Chondrocyte (in vitro differentiated cells): ENCODE measurements at regions not wholly inside any gene's neighbourhood (a gene's known extent, or its start where the extent isn't known, plus 50 kb on each side); places are given as distances from the start of the nearest gene placed in this dataset.
"Not testable (repeated sequence)": the region's sequence is repeated elsewhere in the genome, so short reads cannot be mapped to it uniquely, and the experiment has no call there.

ENCODE experiments used
- DNase-seq: peaks from one replicate; pipeline ENCODE4 v3.0.0; 2021; ENCODE audit warnings: mixed read lengths, low spot score
- H3K27ac Mint-ChIP-seq: one replicate; pipeline ENCODE4 v1.8.0; 2021; ENCODE audit warnings: mild to moderate bottlenecking, moderate library complexity, mixed read lengths; ENCODE audit not compliant: unreplicated experiment
- H3K27me3 Mint-ChIP-seq: 2 replicates; pipeline ENCODE4 v1.8.0; 2021; ENCODE audit warnings: low read depth, mixed read lengths
- H3K36me3 Mint-ChIP-seq: 2 replicates; pipeline ENCODE4 v1.8.0; 2021; ENCODE audit warnings: low read depth, mixed read lengths
- H3K4me1 Mint-ChIP-seq: 2 replicates; pipeline ENCODE4 v1.8.0; 2021; ENCODE audit warnings: low read depth, mild to moderate bottlenecking, mixed read lengths
- H3K4me3 Mint-ChIP-seq: one replicate; pipeline ENCODE4 v1.8.0; 2021; ENCODE audit warnings: mild to moderate bottlenecking, moderate library complexity, mixed read lengths; ENCODE audit not compliant: unreplicated experiment
- H3K9me3 Mint-ChIP-seq: 2 replicates; pipeline ENCODE4 v1.8.0; 2021; ENCODE audit warnings: low read depth, mixed read lengths
- TF ChIP-seq, protein P1 (sequence below): fragments of 200-600 bp; sonication (generic); IDR thresholded peaks from 2 replicates; pipeline ENCODE4 v1.5.0; 2021; ENCODE audit warnings: antibody characterized with exemption, mild to moderate bottlenecking, moderate library complexity

DNA sequence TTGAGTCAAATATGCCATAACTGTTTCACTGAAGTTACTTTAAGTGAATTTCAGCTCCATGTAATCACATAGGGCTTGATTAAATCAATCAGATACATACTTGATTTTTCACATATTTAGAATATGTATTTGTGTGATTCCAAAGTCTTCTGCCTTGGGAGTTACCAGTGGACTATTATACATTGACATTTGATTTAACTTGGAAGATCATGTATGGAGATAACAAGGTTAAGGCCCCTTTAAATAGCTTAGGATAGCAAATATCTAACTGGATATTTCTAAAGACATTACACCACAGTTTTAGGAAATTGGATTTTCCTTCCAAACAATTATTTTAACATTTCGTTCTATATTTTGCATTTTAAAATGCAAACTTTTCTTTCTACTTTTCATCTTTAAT is 405.0 kb downstream of the RAP2B start:
- Mint-ChIP-seq H3K4me3 (no peak overlapping the region), H3K9me3 (peaks cover 15% of the 10 kb centered on the region), H3K36me3 (no peaks in the 10 kb centered on the region), H3K27me3 (no peaks in the 10 kb centered on the region), H3K4me1 (no peaks in the 10 kb centered on the region), H3K27ac (no peak overlapping the region)
- TF ChIP-seq, protein P1, sequence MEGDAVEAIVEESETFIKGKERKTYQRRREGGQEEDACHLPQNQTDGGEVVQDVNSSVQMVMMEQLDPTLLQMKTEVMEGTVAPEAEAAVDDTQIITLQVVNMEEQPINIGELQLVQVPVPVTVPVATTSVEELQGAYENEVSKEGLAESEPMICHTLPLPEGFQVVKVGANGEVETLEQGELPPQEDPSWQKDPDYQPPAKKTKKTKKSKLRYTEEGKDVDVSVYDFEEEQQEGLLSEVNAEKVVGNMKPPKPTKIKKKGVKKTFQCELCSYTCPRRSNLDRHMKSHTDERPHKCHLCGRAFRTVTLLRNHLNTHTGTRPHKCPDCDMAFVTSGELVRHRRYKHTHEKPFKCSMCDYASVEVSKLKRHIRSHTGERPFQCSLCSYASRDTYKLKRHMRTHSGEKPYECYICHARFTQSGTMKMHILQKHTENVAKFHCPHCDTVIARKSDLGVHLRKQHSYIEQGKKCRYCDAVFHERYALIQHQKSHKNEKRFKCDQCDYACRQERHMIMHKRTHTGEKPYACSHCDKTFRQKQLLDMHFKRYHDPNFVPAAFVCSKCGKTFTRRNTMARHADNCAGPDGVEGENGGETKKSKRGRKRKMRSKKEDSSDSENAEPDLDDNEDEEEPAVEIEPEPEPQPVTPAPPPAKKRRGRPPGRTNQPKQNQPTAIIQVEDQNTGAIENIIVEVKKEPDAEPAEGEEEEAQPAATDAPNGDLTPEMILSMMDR, result no peak
- DNase-seq, result no peak

DNA sequence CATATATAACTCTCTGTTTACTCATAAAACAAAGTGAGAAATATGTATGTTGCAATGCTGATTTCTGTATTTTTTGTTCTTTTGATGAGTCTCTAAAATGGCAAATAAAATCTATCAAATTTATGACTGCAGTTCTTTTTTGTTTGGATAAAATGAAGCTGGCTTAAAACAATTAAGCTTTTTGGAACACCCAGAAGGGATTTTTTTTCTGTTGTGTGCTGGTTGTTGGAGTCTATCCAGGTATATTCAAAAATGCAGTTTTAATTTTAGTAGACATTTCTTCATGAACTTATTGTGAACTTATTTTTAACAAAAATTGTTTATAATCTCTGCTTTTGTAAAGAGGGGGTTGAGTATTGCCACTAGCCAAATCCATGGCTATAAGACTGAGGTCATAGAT is 405.5 kb downstream of the RAP2B start:
- TF ChIP-seq, protein P1, result no peak
- no peak for DNase-seq
- no peak overlapping the region for H3K4me3 Mint-ChIP-seq
- H3K4me1 Mint-ChIP-seq, result no peaks in the 10 kb centered on the region
- H3K27ac Mint-ChIP-seq, result no peak overlapping the region
- no peaks in the 10 kb centered on the region for H3K27me3 Mint-ChIP-seq
- no peaks in the 10 kb centered on the region for H3K36me3 Mint-ChIP-seq
- H3K9me3 Mint-ChIP-seq, result peaks cover 14% of the 10 kb centered on the region

DNA sequence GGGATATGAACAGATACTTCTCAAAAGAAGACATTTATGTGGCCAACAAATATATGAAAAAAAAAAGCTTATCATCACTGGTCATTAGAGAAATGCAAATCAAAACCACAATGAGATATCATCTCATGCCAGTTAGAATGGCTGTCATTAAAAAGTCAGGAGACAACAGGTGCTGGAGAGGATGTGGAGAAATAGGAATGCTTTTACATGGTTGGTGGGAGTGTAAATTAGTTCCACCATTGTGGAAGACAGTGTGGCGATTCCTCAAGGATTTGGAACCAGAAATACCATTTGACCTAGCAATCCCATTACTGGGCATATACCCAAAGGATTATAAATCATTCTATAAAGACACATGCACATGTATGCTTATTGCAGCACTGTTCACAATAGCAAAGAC is 408.5 kb downstream of the RAP2B start:
- H3K27ac Mint-ChIP-seq, H3K4me1 Mint-ChIP-seq, H3K36me3 Mint-ChIP-seq, H3K27me3 Mint-ChIP-seq, DNase-seq, H3K4me3 Mint-ChIP-seq, H3K9me3 Mint-ChIP-seq: not testable (repeated sequence)

DNA sequence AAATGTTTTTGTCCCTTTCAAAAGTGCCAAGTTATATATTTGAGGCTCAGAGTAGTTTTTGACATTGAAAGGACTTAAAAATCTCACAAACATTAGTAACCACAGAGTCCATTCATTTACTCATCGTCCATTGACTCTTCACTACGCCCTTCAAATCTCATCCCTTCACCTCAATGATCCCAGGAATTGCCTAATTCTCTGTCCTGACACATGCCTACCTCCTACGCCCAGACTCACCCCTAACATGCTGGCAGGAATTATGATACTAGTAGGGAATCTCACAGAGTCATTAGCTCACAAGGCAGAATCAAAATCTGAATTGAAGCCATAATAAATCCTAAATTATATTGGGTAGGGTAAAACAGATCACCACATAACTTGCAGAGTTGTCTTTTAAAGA is 410.1 kb downstream of the RAP2B start:
- DNase-seq, result no peak
- no peak overlapping the region for H3K27ac Mint-ChIP-seq
- TF ChIP-seq, protein P1, result no peak
- H3K36me3 Mint-ChIP-seq, result no peaks in the 10 kb centered on the region
- H3K4me3 Mint-ChIP-seq, result no peak overlapping the region
- H3K9me3 Mint-ChIP-seq, result peaks cover 3% of the 10 kb centered on the region
- H3K4me1 Mint-ChIP-seq, result peaks cover 3% of the 10 kb centered on the region
- peaks cover 11% of the 10 kb centered on the region for H3K27me3 Mint-ChIP-seq

DNA sequence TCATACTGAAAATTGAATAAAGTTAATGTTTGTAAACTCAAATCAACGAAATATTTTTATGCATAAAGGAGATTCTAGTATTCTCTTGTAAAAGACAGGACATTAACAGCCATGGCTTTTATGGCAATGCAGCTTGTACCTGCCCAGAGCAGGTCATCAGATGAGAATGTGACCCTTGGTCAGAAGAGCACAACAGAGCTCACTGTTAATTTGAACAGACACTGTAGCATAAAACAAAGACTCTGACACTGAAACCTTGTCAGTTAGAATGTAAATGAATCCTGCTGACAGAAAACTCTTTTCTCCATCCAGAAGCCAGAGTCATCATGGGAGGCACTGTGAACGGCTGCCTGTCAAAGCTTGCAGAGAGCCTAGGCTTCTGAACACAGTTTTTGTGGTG is 410.6 kb downstream of the RAP2B start:
- no peak overlapping the region for H3K27ac Mint-ChIP-seq
- H3K4me1 Mint-ChIP-seq, result peaks cover 3% of the 10 kb centered on the region

DNA sequence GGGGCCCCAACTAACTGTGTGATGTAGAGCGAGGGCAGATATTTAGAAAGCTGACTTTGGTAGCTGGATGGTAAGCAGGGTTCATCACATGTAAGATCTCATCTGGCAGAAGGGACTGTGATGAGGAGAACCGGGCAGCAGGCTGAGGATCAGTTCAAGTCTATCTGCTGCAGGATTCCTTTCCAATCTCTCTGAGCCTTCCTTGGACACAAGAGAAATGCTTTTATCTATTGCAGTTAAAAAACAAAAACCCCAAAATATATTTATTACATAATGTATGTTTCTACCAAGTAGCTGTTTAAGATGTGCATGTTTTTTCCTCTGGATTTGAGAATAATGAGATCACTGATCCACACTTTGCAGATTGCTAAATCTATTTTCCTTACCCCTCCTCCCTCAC is 411.5 kb downstream of the RAP2B start:
- Mint-ChIP-seq H3K36me3 (no peaks in the 10 kb centered on the region), H3K4me1 (peaks cover 3% of the 10 kb centered on the region), H3K27me3 (peaks cover 14% of the 10 kb centered on the region), H3K9me3 (peaks cover 3% of the 10 kb centered on the region), H3K4me3 (no peak overlapping the region), H3K27ac (no peak overlapping the region)
- TF ChIP-seq, protein P1, result no peak
- DNase-seq, result no peak

More for the DNA sequence above, 410.6 kb downstream of the RAP2B start:
- no peak for DNase-seq
- TF ChIP-seq, protein P1, result no peak
- Mint-ChIP-seq H3K36me3 (no peaks in the 10 kb centered on the region), H3K9me3 (peaks cover 3% of the 10 kb centered on the region), H3K4me3 (no peak overlapping the region), H3K27me3 (peaks cover 11% of the 10 kb centered on the region)
